ENCODE measurements at regions not wholly inside any gene's neighbourhood (a gene's known extent, or its start where the extent isn't known, plus 50 kb on each side); places are given as distances from the start of the nearest gene placed in this dataset.
A peak's percentile ranks its signal among the peaks of the same experiment; 100 is the strongest.

DNA sequence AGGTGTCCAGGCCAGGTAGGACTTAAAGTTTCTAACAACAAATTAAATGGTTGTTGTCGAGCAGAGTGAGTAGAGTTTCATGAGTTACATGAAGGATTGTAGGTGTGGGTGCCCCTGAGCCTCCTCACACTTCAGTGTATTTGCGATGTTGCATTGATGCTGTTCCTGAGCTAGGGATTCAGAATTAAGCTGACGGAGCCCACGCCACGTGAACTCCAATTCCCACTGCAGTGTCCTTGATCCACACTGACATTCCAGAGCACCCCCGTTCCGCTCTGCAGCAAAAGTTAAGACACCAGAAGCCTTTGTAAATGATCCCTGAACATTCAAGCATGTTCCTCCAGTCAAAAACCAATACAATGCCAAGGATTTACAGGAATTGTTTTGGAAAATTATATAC lies 78.8 kb upstream of the SEC61G start (continued):
- no peak for TF ChIP-seq POLR2A (IDR thresholded peaks at IDR 0.05; ENCODE audit: borderline replicate concordance, extremely low read depth, insufficient read depth, insufficient read length)
- TF ChIP-seq ZNF274 (IDR thresholded peaks at IDR 0.05; ENCODE audit: low read depth, low read length): no peak

GRCh38 chr7:54838175-54838910 lies 79.3 kb upstream of the SEC61G start:
- Histone ChIP-seq H3K27me3 (ENCODE audit: insufficient read depth, low read length) (no peaks in the 10 kb centered on the region), H3K9me2 (ENCODE audit: insufficient read depth) (no peaks in the 10 kb centered on the region), H3K4me1 (ENCODE audit: control insufficient read depth in 1 of 2, insufficient read depth in 2 of 2, low read length in 2 of 2) (peaks cover 6 to 32% of the 10 kb centered on the region in 2 experiments), H3K9ac (ENCODE audit: low read length) (no peak overlapping the region), H4K20me1 (ENCODE audit: insufficient read depth) (no peaks in the 10 kb centered on the region), H3K79me2 (ENCODE audit: insufficient read depth, low read length) (no peaks in the 10 kb centered on the region), H2AFZ (ENCODE audit: low read depth, low read length, poor library complexity, severe bottlenecking) (peak overlapping the region; percentile 59), H3K4me2 (ENCODE audit: low read length) (no peak overlapping the region), H3K4me3 (replicated peaks in 1 of 2; ENCODE audit: low read depth in 1 of 2, low read length in 2 of 2) (no peak overlapping the region), H3K27ac (ENCODE audit: low read depth, low read length) (no peak overlapping the region), H3K9me3 (ENCODE audit: control insufficient read depth in 1 of 2, insufficient read depth in 1 of 2, low read depth in 1 of 2, low read length in 2 of 2) (no peaks in the 10 kb centered on the region), H3K36me3 (ENCODE audit: control insufficient read depth in 1 of 2, insufficient read depth in 2 of 2, low read length in 2 of 2) (no peaks in the 10 kb centered on the region)
- BruUV-seq (replicated peaks): no TSS peak
- DNase-seq (ENCODE audit: low read depth, low spot score): no peak
- TF ChIP-seq MAX (IDR thresholded peaks at IDR 0.05): no peak
- TF ChIP-seq, protein P1, sequence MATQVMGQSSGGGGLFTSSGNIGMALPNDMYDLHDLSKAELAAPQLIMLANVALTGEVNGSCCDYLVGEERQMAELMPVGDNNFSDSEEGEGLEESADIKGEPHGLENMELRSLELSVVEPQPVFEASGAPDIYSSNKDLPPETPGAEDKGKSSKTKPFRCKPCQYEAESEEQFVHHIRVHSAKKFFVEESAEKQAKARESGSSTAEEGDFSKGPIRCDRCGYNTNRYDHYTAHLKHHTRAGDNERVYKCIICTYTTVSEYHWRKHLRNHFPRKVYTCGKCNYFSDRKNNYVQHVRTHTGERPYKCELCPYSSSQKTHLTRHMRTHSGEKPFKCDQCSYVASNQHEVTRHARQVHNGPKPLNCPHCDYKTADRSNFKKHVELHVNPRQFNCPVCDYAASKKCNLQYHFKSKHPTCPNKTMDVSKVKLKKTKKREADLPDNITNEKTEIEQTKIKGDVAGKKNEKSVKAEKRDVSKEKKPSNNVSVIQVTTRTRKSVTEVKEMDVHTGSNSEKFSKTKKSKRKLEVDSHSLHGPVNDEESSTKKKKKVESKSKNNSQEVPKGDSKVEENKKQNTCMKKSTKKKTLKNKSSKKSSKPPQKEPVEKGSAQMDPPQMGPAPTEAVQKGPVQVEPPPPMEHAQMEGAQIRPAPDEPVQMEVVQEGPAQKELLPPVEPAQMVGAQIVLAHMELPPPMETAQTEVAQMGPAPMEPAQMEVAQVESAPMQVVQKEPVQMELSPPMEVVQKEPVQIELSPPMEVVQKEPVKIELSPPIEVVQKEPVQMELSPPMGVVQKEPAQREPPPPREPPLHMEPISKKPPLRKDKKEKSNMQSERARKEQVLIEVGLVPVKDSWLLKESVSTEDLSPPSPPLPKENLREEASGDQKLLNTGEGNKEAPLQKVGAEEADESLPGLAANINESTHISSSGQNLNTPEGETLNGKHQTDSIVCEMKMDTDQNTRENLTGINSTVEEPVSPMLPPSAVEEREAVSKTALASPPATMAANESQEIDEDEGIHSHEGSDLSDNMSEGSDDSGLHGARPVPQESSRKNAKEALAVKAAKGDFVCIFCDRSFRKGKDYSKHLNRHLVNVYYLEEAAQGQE (IDR thresholded peaks at IDR 0.05; ENCODE audit: low read depth): no peak
- TF ChIP-seq TCF7L2 (IDR thresholded peaks at IDR 0.05; ENCODE audit: borderline replicate concordance, extremely low read depth, insufficient read depth, insufficient read length): no peak
- TF ChIP-seq ZBTB33 (IDR thresholded peaks at IDR 0.05; ENCODE audit: extremely low read depth, insufficient replicate concordance, low read length): no peak
- TF ChIP-seq FOSL1 (IDR thresholded peaks at IDR 0.05; ENCODE audit: low read depth): no peak
- no peak for TF ChIP-seq YY1 (IDR thresholded peaks at IDR 0.05; ENCODE audit: extremely low read depth, insufficient replicate concordance, low read depth, low read length)
- TF ChIP-seq EGR1 (IDR thresholded peaks at IDR 0.05; ENCODE audit: low read depth): no peak
- no peak for ATAC-seq
- POLR2A ChIA-PET: no interaction called here
- RAD21 ChIA-PET (ENCODE audit: low non-redundant PET in 1 of 2, low total read pairs in 2 of 2, uncharacterized antibody in 2 of 2, unreplicated experiment in 2 of 2): interaction anchor here (1.3 to 1.6 kb wide), 2 partner anchors 50 to 417 kb away, joined by 3 to 4 read pairs; no protein-coding TSS in a partner anchor
- CTCF ChIA-PET: interaction anchor here (0.8 to 4.8 kb wide), 7 partner anchors 8 to 416 kb away, joined by 3 to 42 read pairs (median 5); no protein-coding TSS in a partner anchor
- intact Hi-C loops (cut with micrococcal nuclease): loop anchor here (5.0 kb wide), 1 partner anchor 229 kb away; no protein-coding TSS in a partner anchor
